Psoas muscle (tissue), 7 donors: ENCODE measurements at regions not wholly inside any gene's neighbourhood (a gene's known extent, or its start where the extent isn't known, plus 50 kb on each side); places are given as distances from the start of the nearest gene placed in this dataset.
"Not testable (repeated sequence)": the region's sequence is repeated elsewhere in the genome, so short reads cannot be mapped to it uniquely, and the experiment has no call there.

Experiments used
- ATAC-seq, 4 donors: fragments of 200-7000 bp; cut with Tn5 transposase; one replicate each; pipeline ENCODE4 v1.9.1; 2020; ENCODE audit warnings: moderate library complexity in 3 of 4, mild to moderate bottlenecking in 2 of 4
- DNase-seq, 2 donors: peaks; one replicate each; pipeline ENCODE4 v3.0.0-alpha.2; 2020
- H3K27ac ChIP-seq: fragments of 200-600 bp; one replicate; pipeline ENCODE4 v1.8.0; 2022
- H3K27me3 ChIP-seq, 3 donors: fragments of 200-600 bp in 1 of 3; one replicate each; pipeline versions ENCODE4 v1.6.1 to v1.8.0; 2013 to 2022; ENCODE audit warnings: low read length in 2 of 3, mild to moderate bottlenecking in 2 of 3, moderate library complexity in 1 of 3; ENCODE audit not compliant: insufficient read depth in 3 of 3
- H3K36me3 ChIP-seq, 2 donors: fragments of 200-600 bp in 1 of 2; one replicate each; pipeline versions ENCODE4 v1.6.1 to v1.8.0; 2013 to 2022; ENCODE audit warnings: low read depth in 1 of 2, mild to moderate bottlenecking in 1 of 2, moderate library complexity in 1 of 2; ENCODE audit not compliant: insufficient read depth in 1 of 2
- H3K4me1 ChIP-seq: fragments of 200-600 bp; one replicate; pipeline ENCODE4 v1.8.0; 2022
- H3K4me3 ChIP-seq: fragments of 200-600 bp; one replicate; pipeline ENCODE4 v1.8.0; 2022; ENCODE audit warnings: mild to moderate bottlenecking
- H3K9me3 ChIP-seq: fragments of 200-600 bp; one replicate; pipeline ENCODE4 v1.8.0; 2022
- WGBS, 3 donors: extraction: QIAGEN DNeasy Blood & Tissue Kit; methylation state at CpG; one replicate each; pipeline versions ENCODE4 v1.1.6 to v1.1.7; 2013; 5-methylcytosine and 5-hydroxymethylcytosine counted together
- intact Hi-C, 2 donors: fragments of 100-400 bp; cut with DNase I; formaldehyde crosslinking; loops; one replicate each; pipeline versions ENCODE4 v1.11.0 to v1.14.2; 2022
- TF ChIP-seq, protein P1 (sequence below): fragments of 200-600 bp; IDR thresholded peaks from one replicate; pipeline ENCODE4 v1.8.0; 2022; ENCODE audit warnings: antibody characterized with exemption
- donor health status: healthy with polysubstance abuse.
- donor health status: DM: no; HTN: no; CAD: no; lungs with moderate emphysema.
- donor health status: Bipolar disorder and iron deficiency.
- donor health status: healthy.
- donor health status: DM: yes; HTN: yes; CAD: no.
- donor health status: DM: no; HTN: no; CAD: no.
- donor health status: DM: yes; HTN: yes; CAD: no.

DNA sequence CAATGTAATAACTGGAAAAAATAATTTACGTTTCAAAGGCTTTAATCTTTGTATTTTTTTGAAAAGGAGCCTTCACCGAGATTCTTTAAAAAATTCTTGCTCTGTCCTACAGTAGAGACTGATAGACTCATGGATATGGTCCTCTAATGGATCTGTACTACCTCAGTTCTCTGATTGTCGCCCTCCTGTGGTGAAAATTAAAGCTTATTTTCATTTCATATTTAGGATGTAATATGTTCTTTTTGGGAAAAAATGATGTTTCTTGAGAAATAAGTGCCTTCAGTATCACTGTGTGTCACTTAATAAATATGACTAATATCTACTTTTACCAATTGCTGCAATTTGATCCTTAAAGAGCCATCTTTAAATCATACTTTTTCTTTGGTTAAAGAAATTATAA lies 4593.3 kb upstream of the OR11H1 start:
- intact Hi-C loops, H3K9me3 ChIP-seq, ATAC-seq, H3K36me3 ChIP-seq, H3K27me3 ChIP-seq, H3K27ac ChIP-seq, DNase-seq, H3K4me1 ChIP-seq, H3K4me3 ChIP-seq: not testable (repeated sequence)
- WGBS, 3 donors, result 21 to 24% (median 22%) methylated on average over 3 of the region's 3 CpGs

DNA sequence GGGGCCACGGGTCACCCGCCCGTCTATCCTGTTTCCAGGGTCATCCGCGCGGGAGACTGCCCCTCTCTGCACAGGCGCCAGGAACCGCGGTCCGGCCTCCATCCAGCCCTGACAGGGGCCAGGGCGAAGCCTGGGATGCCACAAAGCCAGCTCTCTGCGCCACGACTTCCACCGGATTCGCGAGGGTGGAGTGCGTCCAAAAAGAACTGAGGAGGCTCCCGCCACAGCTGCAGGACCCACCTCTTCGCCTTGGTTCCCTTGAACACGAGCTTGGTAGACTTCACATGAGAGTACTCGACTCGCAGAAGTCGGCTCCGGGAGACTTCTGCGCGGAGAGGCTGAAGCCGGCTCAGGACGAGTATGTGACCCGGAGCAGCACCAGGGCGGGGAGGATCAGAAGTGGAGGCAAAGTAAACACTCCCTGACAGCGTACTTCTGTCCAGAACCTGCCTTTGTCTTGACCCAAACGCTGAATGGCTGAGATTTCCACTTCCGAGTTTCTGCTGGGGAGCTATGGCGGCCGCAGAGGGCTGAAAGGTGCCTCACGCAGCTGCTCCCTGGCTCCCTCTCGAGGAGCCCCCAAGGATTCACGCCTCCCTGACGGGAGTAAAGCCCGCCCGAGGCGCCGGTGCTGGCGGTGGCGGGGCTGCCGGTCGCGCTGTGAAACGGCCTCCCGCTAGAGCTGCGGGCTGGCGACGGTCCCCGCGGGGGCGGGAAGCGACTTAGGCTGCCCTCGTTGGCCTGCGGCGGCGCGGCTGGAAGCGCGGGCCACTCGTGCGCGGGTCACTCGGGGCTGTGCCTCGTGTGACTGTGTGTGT lies 4566.7 kb upstream of the OR11H1 start:
- H3K4me1 ChIP-seq, result no peaks in the 10 kb centered on the region
- TF ChIP-seq, protein P1, sequence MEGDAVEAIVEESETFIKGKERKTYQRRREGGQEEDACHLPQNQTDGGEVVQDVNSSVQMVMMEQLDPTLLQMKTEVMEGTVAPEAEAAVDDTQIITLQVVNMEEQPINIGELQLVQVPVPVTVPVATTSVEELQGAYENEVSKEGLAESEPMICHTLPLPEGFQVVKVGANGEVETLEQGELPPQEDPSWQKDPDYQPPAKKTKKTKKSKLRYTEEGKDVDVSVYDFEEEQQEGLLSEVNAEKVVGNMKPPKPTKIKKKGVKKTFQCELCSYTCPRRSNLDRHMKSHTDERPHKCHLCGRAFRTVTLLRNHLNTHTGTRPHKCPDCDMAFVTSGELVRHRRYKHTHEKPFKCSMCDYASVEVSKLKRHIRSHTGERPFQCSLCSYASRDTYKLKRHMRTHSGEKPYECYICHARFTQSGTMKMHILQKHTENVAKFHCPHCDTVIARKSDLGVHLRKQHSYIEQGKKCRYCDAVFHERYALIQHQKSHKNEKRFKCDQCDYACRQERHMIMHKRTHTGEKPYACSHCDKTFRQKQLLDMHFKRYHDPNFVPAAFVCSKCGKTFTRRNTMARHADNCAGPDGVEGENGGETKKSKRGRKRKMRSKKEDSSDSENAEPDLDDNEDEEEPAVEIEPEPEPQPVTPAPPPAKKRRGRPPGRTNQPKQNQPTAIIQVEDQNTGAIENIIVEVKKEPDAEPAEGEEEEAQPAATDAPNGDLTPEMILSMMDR, result no peak
- no peaks in the 10 kb centered on the region for H3K27me3 ChIP-seq
- intact Hi-C loops, result no loop called here
- ATAC-seq, result no peak
- H3K4me3 ChIP-seq, result no peak overlapping the region
- peak in 1 of 2 donors; percentile 54 for DNase-seq
- WGBS, 3 donors, result 65 to 68% (median 66%) methylated on average over 69 of the region's 69 CpGs
- H3K27ac ChIP-seq, result no peak overlapping the region
- H3K9me3 ChIP-seq, result peaks cover 3% of the 10 kb centered on the region
- H3K36me3 ChIP-seq, result no peaks in the 10 kb centered on the region

DNA sequence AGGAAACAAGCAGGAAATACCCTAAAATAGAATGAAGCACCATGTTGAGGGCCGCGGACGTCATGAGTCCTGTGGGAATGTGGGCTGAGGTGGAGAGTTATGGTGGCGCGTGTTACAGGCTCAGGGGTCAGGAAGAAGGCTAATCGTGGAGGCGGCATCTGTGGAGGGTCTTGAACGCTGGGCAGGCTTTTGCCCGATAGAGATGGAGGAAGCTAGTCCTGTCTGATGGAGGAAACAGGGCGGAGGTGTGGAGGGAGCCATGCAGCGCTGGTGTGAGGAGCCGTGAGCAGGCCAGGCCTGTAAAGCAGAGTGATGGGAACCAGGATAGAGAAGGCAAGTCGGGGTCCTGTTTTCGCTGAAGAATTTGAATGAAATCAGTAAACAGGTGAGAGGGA lies 4566.1 kb upstream of the OR11H1 start:
- H3K4me1 ChIP-seq, DNase-seq, intact Hi-C loops, H3K4me3 ChIP-seq, ATAC-seq, H3K27me3 ChIP-seq, H3K9me3 ChIP-seq, H3K36me3 ChIP-seq, H3K27ac ChIP-seq: not testable (repeated sequence)
- 75 to 81% (median 79%) methylated on average over 14 of the region's 14 CpGs for WGBS, 3 donors
